Right atrium auricular region (tissue), 2 donors: ENCODE measurements at regions not wholly inside any gene's neighbourhood (a gene's known extent, or its start where the extent isn't known, plus 50 kb on each side); places are given as distances from the start of the nearest gene placed in this dataset.

Experiments used
- DNase-seq: peaks from one replicate; pipeline ENCODE4 v3.0.0-alpha.2; 2019; ENCODE audit warnings: low spot score
- H3K27ac ChIP-seq, 2 donors: fragments of 200-600 bp; sonication (generic); 1 replicate in 1 of 2; 2 replicates in 1 of 2; pipeline ENCODE4 v1.5.1; 2016 to 2019
- H3K27me3 ChIP-seq, 2 donors: fragments of 200-600 bp; sonication (generic); one replicate each; pipeline versions ENCODE4 v1.5.1 to v1.6.0; 2017 to 2019
- H3K36me3 ChIP-seq: fragments of 200-600 bp; sonication (generic); one replicate; pipeline ENCODE4 v1.5.1; 2016
- H3K4me1 ChIP-seq, 2 donors: fragments of 200-600 bp; sonication (generic); one replicate each; pipeline versions ENCODE4 v1.5.1 to v1.6.0; 2017 to 2019
- H3K4me3 ChIP-seq, 2 donors: fragments of 200-600 bp; sonication (generic); 1 replicate in 1 of 2; 2 replicates in 1 of 2; pipeline ENCODE4 v1.5.1; 2017 to 2019; ENCODE audit warnings: mild to moderate bottlenecking in 1 of 2, moderate library complexity in 1 of 2
- H3K9me3 ChIP-seq, 2 donors: fragments of 200-600 bp; sonication (generic); one replicate each; pipeline ENCODE4 v1.5.1; 2019
- CTCF ChIP-seq, 2 donors: fragments of 200-600 bp; sonication (generic); IDR thresholded peaks; one replicate each; pipeline ENCODE4 v1.5.1; 2019; ENCODE audit warnings: antibody characterized with exemption in 2 of 2

GRCh38 chr5:74044936-74045335, 418.9 kb downstream of the ARHGEF28 start:
- no peaks in the 10 kb centered on the region for H3K27me3 ChIP-seq
- no peak for DNase-seq
- H3K9me3 ChIP-seq: no peaks in the 10 kb centered on the region
- no peak for TF ChIP-seq CTCF (IDR thresholded peaks at IDR 0.05)
- H3K4me3 ChIP-seq: no peak overlapping the region
- no peaks in the 10 kb centered on the region for H3K36me3 ChIP-seq
- no peak overlapping the region for H3K27ac ChIP-seq
- H3K4me1 ChIP-seq: no peaks in the 10 kb centered on the region

GRCh38 chr5:74042959-74043358, 417.0 kb downstream of the ARHGEF28 start:
- H3K9me3 ChIP-seq: no peaks in the 10 kb centered on the region
- H3K27me3 ChIP-seq: no peaks in the 10 kb centered on the region
- no peaks in the 10 kb centered on the region for H3K4me1 ChIP-seq
- no peak for TF ChIP-seq CTCF (IDR thresholded peaks at IDR 0.05)
- H3K27ac ChIP-seq: no peak overlapping the region
- no peak overlapping the region for H3K4me3 ChIP-seq
- DNase-seq: no peak
- no peaks in the 10 kb centered on the region for H3K36me3 ChIP-seq

GRCh38 chr5:74042559-74042958, 416.6 kb downstream of the ARHGEF28 start:
- no peak overlapping the region for H3K4me3 ChIP-seq
- no peaks in the 10 kb centered on the region for H3K9me3 ChIP-seq
- H3K4me1 ChIP-seq: no peaks in the 10 kb centered on the region
- TF ChIP-seq CTCF (IDR thresholded peaks at IDR 0.05): no peak
- H3K36me3 ChIP-seq: no peaks in the 10 kb centered on the region
- H3K27me3 ChIP-seq: no peaks in the 10 kb centered on the region
- DNase-seq: no peak
- H3K27ac ChIP-seq: no peak overlapping the region

GRCh38 chr5:74041913-74042312, 415.9 kb downstream of the ARHGEF28 start:
- Histone ChIP-seq H3K4me1 (no peaks in the 10 kb centered on the region), H3K36me3 (no peaks in the 10 kb centered on the region), H3K9me3 (no peaks in the 10 kb centered on the region), H3K4me3 (no peak overlapping the region), H3K27ac (no peak overlapping the region), H3K27me3 (no peaks in the 10 kb centered on the region)
- TF ChIP-seq CTCF (IDR thresholded peaks at IDR 0.05): no peak
- DNase-seq: no peak

- no peak overlapping the region for H3K4me3 ChIP-seq
- H3K27ac ChIP-seq: no peak overlapping the region
- H3K36me3 ChIP-seq: no peaks in the 10 kb centered on the region
- no peak for DNase-seq
- H3K9me3 ChIP-seq: no peaks in the 10 kb centered on the region
- no peaks in the 10 kb centered on the region for H3K4me1 ChIP-seq
- H3K27me3 ChIP-seq: no peaks in the 10 kb centered on the region
- TF ChIP-seq CTCF (IDR thresholded peaks at IDR 0.05): no peak
These were observed 415.0 kb downstream of the ARHGEF28 start for GRCh38 chr5:74040811-74041491.

GRCh38 chr5:74040065-74040551, 414.1 kb downstream of the ARHGEF28 start:
- no peaks in the 10 kb centered on the region for H3K9me3 ChIP-seq
- H3K36me3 ChIP-seq: no peaks in the 10 kb centered on the region
- H3K27me3 ChIP-seq: no peaks in the 10 kb centered on the region
- no peak overlapping the region for H3K4me3 ChIP-seq
- no peak for TF ChIP-seq CTCF (IDR thresholded peaks at IDR 0.05)
- peaks cover 0 to 6% of the 10 kb centered on the region in 2 donors for H3K4me1 ChIP-seq
- no peak overlapping the region for H3K27ac ChIP-seq
- no peak for DNase-seq
